Activated B cell treated with CpG ODN at 0.5 μM for 24 hours (primary cell): ENCODE measurements at regions not wholly inside any gene's neighbourhood (a gene's known extent, or its start where the extent isn't known, plus 50 kb on each side); places are given as distances from the start of the nearest gene placed in this dataset.

ENCODE experiments used
- ATAC-seq: fragments of 200-7000 bp; cut with Tn5 transposase; one replicate; pipeline ENCODE4 v1.10.0; 2021; ENCODE audit warnings: low read depth, mild to moderate bottlenecking, moderate library complexity
- CTCF ChIA-PET: fragments of 350-600 bp; sonication (Branson Sonifier 250); formaldehyde crosslinking; loops from one replicate; lab custom pipeline; 2021; ENCODE audit warnings: antibody characterized with exemption; lab: Charles Lee
- POLR2A ChIA-PET: fragments of 350-600 bp; sonication (Branson Sonifier 250); formaldehyde crosslinking; loops from one replicate; lab custom pipeline; 2021; ENCODE audit warnings: antibody characterized with exemption; lab: Charles Lee
- DNase-seq: peaks from one replicate; pipeline ENCODE4 v3.0.0; 2022
- H3K27ac Mint-ChIP-seq: one replicate; pipeline ENCODE4 v1.8.0; 2020; ENCODE audit warnings: mixed read lengths
- H3K27me3 Mint-ChIP-seq: one replicate; pipeline ENCODE4 v1.8.0; 2021; ENCODE audit warnings: mixed read lengths
- H3K36me3 Mint-ChIP-seq: one replicate; pipeline ENCODE4 v1.8.0; 2021; ENCODE audit warnings: low read depth, mixed read lengths
- H3K4me1 Mint-ChIP-seq: one replicate; pipeline ENCODE4 v1.8.0; 2021; ENCODE audit warnings: mixed read lengths
- H3K4me3 Mint-ChIP-seq: one replicate; pipeline ENCODE4 v1.8.0; 2020; ENCODE audit warnings: mild to moderate bottlenecking, mixed read lengths
- H3K9me3 Mint-ChIP-seq: one replicate; pipeline ENCODE4 v1.8.0; 2020; ENCODE audit warnings: mixed read lengths
- CTCF ChIP-seq: fragments of 200-600 bp; IDR thresholded peaks from one replicate; pipeline ENCODE4 v1.8.0; 2022; ENCODE audit warnings: antibody characterized with exemption, mild to moderate bottlenecking
- intact Hi-C: fragments of 100-400 bp; cut with micrococcal nuclease; formaldehyde crosslinking; loops from one replicate; pipeline ENCODE4 v1.15.1; 2024

DNA sequence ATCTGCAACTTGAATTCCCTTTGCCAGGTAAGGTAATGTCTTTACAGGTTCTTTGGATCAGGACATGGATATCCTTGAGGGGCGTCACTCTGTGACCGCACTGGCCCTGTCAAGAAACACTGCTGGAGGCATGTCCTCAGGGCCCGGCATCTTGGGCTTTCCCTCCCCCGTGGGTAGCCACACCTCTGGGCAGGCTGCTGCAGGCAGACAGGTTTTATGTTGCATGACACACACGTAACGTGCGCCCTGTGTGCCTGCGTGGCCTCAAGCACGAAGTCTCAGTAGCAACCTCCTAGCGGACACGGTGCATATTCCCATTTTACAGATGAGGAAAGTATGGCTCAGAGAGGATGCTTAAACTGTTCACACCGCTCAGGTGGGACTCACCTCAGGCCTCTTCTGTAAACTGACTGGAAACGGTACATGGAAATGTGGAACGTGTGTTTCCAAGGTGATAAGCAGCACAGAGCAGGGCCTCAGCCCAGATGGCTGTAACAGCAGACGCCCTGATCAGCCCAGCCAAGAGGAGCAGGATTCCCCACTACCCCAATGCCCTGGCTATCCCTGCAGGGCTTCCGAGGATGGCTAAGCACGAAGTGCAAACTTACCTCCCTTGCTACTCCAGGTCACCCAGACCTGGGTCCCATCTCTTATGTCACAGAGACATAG lies 553.6 kb downstream of the TCERG1L start:
- Mint-ChIP-seq H3K27ac (no peak overlapping the region), H3K9me3 (peaks cover 8% of the 10 kb centered on the region), H3K4me1 (no peaks in the 10 kb centered on the region), H3K27me3 (no peaks in the 10 kb centered on the region), H3K4me3 (no peak overlapping the region), H3K36me3 (no peaks in the 10 kb centered on the region)
- DNase-seq: no peak
- ChIA-PET POLR2A (no interaction called here), CTCF (no interaction called here)
- TF ChIP-seq CTCF: no peak
- no peak for ATAC-seq
- intact Hi-C loops: no loop called here

DNA sequence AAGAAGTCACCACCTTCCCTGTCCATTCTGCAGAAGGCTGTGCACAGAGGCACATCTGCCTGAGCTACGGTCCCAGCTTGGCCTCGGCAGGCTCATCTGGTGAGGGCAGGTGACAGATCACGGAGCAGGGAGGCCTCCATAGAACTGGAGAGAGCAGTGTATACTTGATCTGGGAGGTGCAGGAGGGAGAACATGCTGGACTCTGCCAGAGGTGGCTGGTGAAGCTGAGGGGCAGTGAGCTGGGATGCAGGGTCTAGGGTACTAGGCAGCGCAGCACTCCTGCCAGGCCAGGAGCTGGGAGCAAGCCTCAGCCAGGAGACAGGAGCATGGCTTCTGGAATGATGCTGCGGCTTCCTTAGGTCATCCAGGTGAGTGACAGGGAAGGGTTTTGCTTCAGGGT lies 553.0 kb downstream of the TCERG1L start:
- DNase-seq (no peak), ATAC-seq (no peak)
- POLR2A ChIA-PET: no interaction called here
- no peak for TF ChIP-seq CTCF
- Mint-ChIP-seq H3K27ac (no peak overlapping the region), H3K9me3 (peaks cover 8% of the 10 kb centered on the region), H3K4me3 (no peak overlapping the region), H3K4me1 (no peaks in the 10 kb centered on the region), H3K36me3 (no peaks in the 10 kb centered on the region), H3K27me3 (no peaks in the 10 kb centered on the region)
- CTCF ChIA-PET: no interaction called here
- intact Hi-C loops: no loop called here

- ATAC-seq: no peak
Observed at GRCh38 chr10:130761032-130761575, 550.4 kb downstream of the TCERG1L start.

DNA sequence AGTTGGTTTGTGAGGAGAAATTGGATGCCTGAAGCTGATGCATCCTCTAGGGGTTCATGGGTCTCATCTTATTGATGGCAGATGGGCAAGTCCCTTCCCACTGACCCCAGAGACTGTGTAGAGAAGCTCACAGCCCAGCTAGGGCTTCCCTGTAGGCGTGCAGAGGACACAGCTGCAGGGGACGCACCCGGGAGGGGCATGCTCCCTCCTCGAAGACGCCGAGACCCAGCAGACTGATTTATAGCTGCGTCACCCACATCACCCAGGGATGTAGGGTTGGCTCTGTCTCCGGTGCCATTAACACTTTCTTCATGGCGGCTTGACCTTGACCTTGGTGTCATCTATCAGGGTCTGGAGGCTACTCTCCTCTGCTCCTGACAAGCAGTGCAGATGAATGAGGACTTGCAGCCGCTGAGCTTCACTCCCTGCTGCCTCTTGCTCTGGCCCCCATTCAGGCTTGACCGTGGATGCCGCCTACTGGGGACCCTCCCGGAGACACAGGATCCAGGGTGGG lies 549.7 kb downstream of the TCERG1L start:
- DNase-seq: no peak
- Mint-ChIP-seq H3K4me3 (no peak overlapping the region), H3K9me3 (peaks cover 7% of the 10 kb centered on the region), H3K27ac (no peak overlapping the region), H3K27me3 (no peaks in the 10 kb centered on the region), H3K36me3 (no peaks in the 10 kb centered on the region), H3K4me1 (no peaks in the 10 kb centered on the region)
- intact Hi-C loops: no loop called here
- POLR2A ChIA-PET: no interaction called here
- no peak for ATAC-seq
- no peak for TF ChIP-seq CTCF
- CTCF ChIA-PET: no interaction called here

More at GRCh38 chr10:130761032-130761575, 550.4 kb downstream of the TCERG1L start:
- CTCF ChIA-PET: no interaction called here
- Mint-ChIP-seq H3K4me1 (no peaks in the 10 kb centered on the region), H3K9me3 (peaks cover 5% of the 10 kb centered on the region), H3K4me3 (no peak overlapping the region), H3K36me3 (no peaks in the 10 kb centered on the region), H3K27me3 (no peaks in the 10 kb centered on the region), H3K27ac (no peak overlapping the region)
- intact Hi-C loops: no loop called here
- TF ChIP-seq CTCF: no peak
- POLR2A ChIA-PET: no interaction called here
- DNase-seq: no peak

- intact Hi-C loops: no loop called here
- peaks cover 7% of the 10 kb centered on the region for H3K9me3 Mint-ChIP-seq
- TF ChIP-seq CTCF: no peak
- H3K4me3 Mint-ChIP-seq: no peak overlapping the region
- ChIA-PET CTCF (no interaction called here), POLR2A (no interaction called here)
- H3K27me3 Mint-ChIP-seq: no peaks in the 10 kb centered on the region
- H3K4me1 Mint-ChIP-seq: no peaks in the 10 kb centered on the region
- ATAC-seq: no peak
- H3K27ac Mint-ChIP-seq: no peak overlapping the region
- H3K36me3 Mint-ChIP-seq: no peaks in the 10 kb centered on the region
- no peak for DNase-seq
Observed at GRCh38 chr10:130762491-130762890, 549.0 kb downstream of the TCERG1L start.
